ENCODE measurements at regions not wholly inside any gene's neighbourhood (a gene's known extent, or its start where the extent isn't known, plus 50 kb on each side); places are given as distances from the start of the nearest gene placed in this dataset.

GRCh38 chr17:51526507-51526906 lies 266.2 kb downstream of the UTP18 start:
- no peaks in the 10 kb centered on the region for H3K36me3 Mint-ChIP-seq

GRCh38 chr17:51527225-51527982 lies 267.1 kb downstream of the UTP18 start:
- peak overlapping the region in 1 of 3 donors; percentile 7 for H3K27ac Mint-ChIP-seq
- peaks cover 16% of the 10 kb centered on the region for H3K27me3 Mint-ChIP-seq

More at GRCh38 chr17:51526507-51526906, 266.2 kb downstream of the UTP18 start:
- Mint-ChIP-seq H3K27me3 (peaks cover 20% of the 10 kb centered on the region), H3K4me3 (no peak overlapping the region), H3K27ac (no peak overlapping the region), H3K9me3 (peaks cover 0 to 6% (median 1%) of the 10 kb centered on the region in 7 donors), H3K4me1 (no peaks in the 10 kb centered on the region)
- H3K9me3 ChIP-seq (ENCODE audit: control insufficient read depth in 2 of 2, low read length in 2 of 2), result peaks cover 0 to 5% of the 10 kb centered on the region in 2 experiments
- H3K27me3 ChIP-seq (ENCODE audit: control insufficient read depth, insufficient read depth, low read length), result peaks cover 9% of the 10 kb centered on the region
- H3K4me1 ChIP-seq (ENCODE audit: control insufficient read depth, insufficient read depth, low read length, poor library complexity, severe bottlenecking), result no peaks in the 10 kb centered on the region
- H3K27ac ChIP-seq (ENCODE audit: insufficient read depth, low read length, poor library complexity, severe bottlenecking), result no peak overlapping the region
- ATAC-seq (ENCODE audit: low read depth in 2 of 2) (no peak), DNase-seq (no peak)
- H3K4me3 ChIP-seq (ENCODE audit: low read depth, low read length), result no peak overlapping the region
- H3K36me3 ChIP-seq (ENCODE audit: control insufficient read depth, insufficient read depth, low read length), result no peaks in the 10 kb centered on the region

GRCh38 chr17:51528111-51528510 lies 267.8 kb downstream of the UTP18 start:
- H3K9me3 ChIP-seq (ENCODE audit: control insufficient read depth in 2 of 2, low read length in 2 of 2), result peaks cover 0 to 5% of the 10 kb centered on the region in 2 experiments
- no peak overlapping the region for H3K4me3 Mint-ChIP-seq
- peaks cover 16% of the 10 kb centered on the region for H3K27me3 Mint-ChIP-seq
- H3K4me3 ChIP-seq (ENCODE audit: low read depth, low read length), result no peak overlapping the region
- no peak for DNase-seq
- H3K36me3 Mint-ChIP-seq, result no peaks in the 10 kb centered on the region
- H3K36me3 ChIP-seq (ENCODE audit: control insufficient read depth, insufficient read depth, low read length), result no peaks in the 10 kb centered on the region
- ATAC-seq (ENCODE audit: low read depth in 2 of 2), result no peak
- H3K4me1 ChIP-seq (ENCODE audit: control insufficient read depth, insufficient read depth, low read length, poor library complexity, severe bottlenecking), result no peaks in the 10 kb centered on the region
- peaks cover 0 to 6% (median 0%) of the 10 kb centered on the region in 7 donors for H3K9me3 Mint-ChIP-seq
- no peaks in the 10 kb centered on the region for H3K4me1 Mint-ChIP-seq
- peaks cover 7% of the 10 kb centered on the region for H3K27me3 ChIP-seq (ENCODE audit: control insufficient read depth, insufficient read depth, low read length)
- H3K27ac ChIP-seq (ENCODE audit: insufficient read depth, low read length, poor library complexity, severe bottlenecking), result no peak overlapping the region
- no peak overlapping the region for H3K27ac Mint-ChIP-seq

More at GRCh38 chr17:51527225-51527982, 267.1 kb downstream of the UTP18 start:
- Histone ChIP-seq H3K4me1 (ENCODE audit: control insufficient read depth, insufficient read depth, low read length, poor library complexity, severe bottlenecking) (no peaks in the 10 kb centered on the region), H3K9me3 (ENCODE audit: control insufficient read depth in 2 of 2, low read length in 2 of 2) (peaks cover 0 to 5% of the 10 kb centered on the region in 2 experiments), H3K4me3 (ENCODE audit: low read depth, low read length) (no peak overlapping the region), H3K36me3 (ENCODE audit: control insufficient read depth, insufficient read depth, low read length) (no peaks in the 10 kb centered on the region), H3K27ac (ENCODE audit: insufficient read depth, low read length, poor library complexity, severe bottlenecking) (no peak overlapping the region), H3K27me3 (ENCODE audit: control insufficient read depth, insufficient read depth, low read length) (peaks cover 9% of the 10 kb centered on the region)
- H3K4me1 Mint-ChIP-seq, result no peaks in the 10 kb centered on the region
- no peaks in the 10 kb centered on the region for H3K36me3 Mint-ChIP-seq
- DNase-seq (no peak), ATAC-seq (ENCODE audit: low read depth in 2 of 2) (no peak)
- no peak overlapping the region for H3K4me3 Mint-ChIP-seq
- H3K9me3 Mint-ChIP-seq, result peaks cover 0 to 6% (median 0%) of the 10 kb centered on the region in 7 donors

- no peaks in the 10 kb centered on the region for H3K9me3 ChIP-seq (ENCODE audit: control insufficient read depth in 2 of 2, low read length in 2 of 2)
- DNase-seq (no peak), ATAC-seq (ENCODE audit: low read depth in 2 of 2) (no peak)
- no peaks in the 10 kb centered on the region for H3K9me3 Mint-ChIP-seq
- H3K36me3 ChIP-seq (ENCODE audit: control insufficient read depth, insufficient read depth, low read length), result no peaks in the 10 kb centered on the region
- no peak overlapping the region for H3K27ac Mint-ChIP-seq
- H3K27me3 Mint-ChIP-seq, result peaks cover 5% of the 10 kb centered on the region
- H3K27ac ChIP-seq (ENCODE audit: insufficient read depth, low read length, poor library complexity, severe bottlenecking), result no peak overlapping the region
- H3K27me3 ChIP-seq (ENCODE audit: control insufficient read depth, insufficient read depth, low read length), result peaks cover 4% of the 10 kb centered on the region
- H3K4me3 Mint-ChIP-seq, result no peak overlapping the region
- H3K4me1 ChIP-seq (ENCODE audit: control insufficient read depth, insufficient read depth, low read length, poor library complexity, severe bottlenecking), result no peaks in the 10 kb centered on the region
- no peaks in the 10 kb centered on the region for H3K4me1 Mint-ChIP-seq
- H3K4me3 ChIP-seq (ENCODE audit: low read depth, low read length), result no peak overlapping the region
- no peaks in the 10 kb centered on the region for H3K36me3 Mint-ChIP-seq
Measured at GRCh38 chr17:51533219-51533618, 272.9 kb downstream of the UTP18 start.

- Mint-ChIP-seq H3K36me3 (no peaks in the 10 kb centered on the region), H3K27me3 (peaks cover 5% of the 10 kb centered on the region), H3K4me3 (no peak overlapping the region), H3K27ac (no peak overlapping the region), H3K4me1 (no peaks in the 10 kb centered on the region), H3K9me3 (no peaks in the 10 kb centered on the region)
- Histone ChIP-seq H3K27ac (ENCODE audit: insufficient read depth, low read length, poor library complexity, severe bottlenecking) (no peak overlapping the region), H3K9me3 (ENCODE audit: control insufficient read depth in 2 of 2, low read length in 2 of 2) (no peaks in the 10 kb centered on the region), H3K27me3 (ENCODE audit: control insufficient read depth, insufficient read depth, low read length) (peaks cover 4% of the 10 kb centered on the region), H3K4me1 (ENCODE audit: control insufficient read depth, insufficient read depth, low read length, poor library complexity, severe bottlenecking) (no peaks in the 10 kb centered on the region), H3K4me3 (ENCODE audit: low read depth, low read length) (no peak overlapping the region), H3K36me3 (ENCODE audit: control insufficient read depth, insufficient read depth, low read length) (no peaks in the 10 kb centered on the region)
- DNase-seq (no peak), ATAC-seq (ENCODE audit: low read depth in 2 of 2) (no peak)
Measured at GRCh38 chr17:51533821-51534220, 273.5 kb downstream of the UTP18 start.

GRCh38 chr17:51536627-51537026 lies 276.3 kb downstream of the UTP18 start:
- ATAC-seq (ENCODE audit: low read depth in 2 of 2), result no peak
- Histone ChIP-seq H3K27ac (ENCODE audit: insufficient read depth, low read length, poor library complexity, severe bottlenecking) (no peak overlapping the region), H3K27me3 (ENCODE audit: control insufficient read depth, insufficient read depth, low read length) (no peaks in the 10 kb centered on the region), H3K9me3 (ENCODE audit: control insufficient read depth in 2 of 2, low read length in 2 of 2) (no peaks in the 10 kb centered on the region), H3K4me3 (ENCODE audit: low read depth, low read length) (no peak overlapping the region), H3K4me1 (ENCODE audit: control insufficient read depth, insufficient read depth, low read length, poor library complexity, severe bottlenecking) (no peaks in the 10 kb centered on the region), H3K36me3 (ENCODE audit: control insufficient read depth, insufficient read depth, low read length) (no peaks in the 10 kb centered on the region)
- DNase-seq, result no peak
- peaks cover 0 to 6% (median 3%) of the 10 kb centered on the region in 4 donors for H3K4me1 Mint-ChIP-seq
- H3K9me3 Mint-ChIP-seq, result no peaks in the 10 kb centered on the region
- H3K4me3 Mint-ChIP-seq, result no peak overlapping the region
- no peaks in the 10 kb centered on the region for H3K36me3 Mint-ChIP-seq
- no peak overlapping the region for H3K27ac Mint-ChIP-seq
- H3K27me3 Mint-ChIP-seq, result peaks cover 5% of the 10 kb centered on the region

GRCh38 chr17:51537996-51538550 lies 277.7 kb downstream of the UTP18 start:
- DNase-seq (no peak), ATAC-seq (ENCODE audit: low read depth in 2 of 2) (no peak)
- no peaks in the 10 kb centered on the region for H3K27me3 ChIP-seq (ENCODE audit: control insufficient read depth, insufficient read depth, low read length)
- Mint-ChIP-seq H3K36me3 (no peaks in the 10 kb centered on the region), H3K27ac (no peak overlapping the region), H3K27me3 (peaks cover 5% of the 10 kb centered on the region), H3K4me3 (no peak overlapping the region), H3K4me1 (peaks cover 0 to 6% (median 3%) of the 10 kb centered on the region in 4 donors), H3K9me3 (no peaks in the 10 kb centered on the region)
- no peak overlapping the region for H3K27ac ChIP-seq (ENCODE audit: insufficient read depth, low read length, poor library complexity, severe bottlenecking)
- no peak overlapping the region for H3K4me3 ChIP-seq (ENCODE audit: low read depth, low read length)
- no peaks in the 10 kb centered on the region for H3K4me1 ChIP-seq (ENCODE audit: control insufficient read depth, insufficient read depth, low read length, poor library complexity, severe bottlenecking)
- H3K36me3 ChIP-seq (ENCODE audit: control insufficient read depth, insufficient read depth, low read length), result no peaks in the 10 kb centered on the region
- H3K9me3 ChIP-seq (ENCODE audit: control insufficient read depth in 2 of 2, low read length in 2 of 2), result no peaks in the 10 kb centered on the region

GRCh38 chr17:51540151-51540550 lies 279.8 kb downstream of the UTP18 start:
- Histone ChIP-seq H3K36me3 (ENCODE audit: control insufficient read depth, insufficient read depth, low read length) (no peaks in the 10 kb centered on the region), H3K4me3 (ENCODE audit: low read depth, low read length) (no peak overlapping the region), H3K27ac (ENCODE audit: insufficient read depth, low read length, poor library complexity, severe bottlenecking) (no peak overlapping the region), H3K4me1 (ENCODE audit: control insufficient read depth, insufficient read depth, low read length, poor library complexity, severe bottlenecking) (no peaks in the 10 kb centered on the region), H3K27me3 (ENCODE audit: control insufficient read depth, insufficient read depth, low read length) (no peaks in the 10 kb centered on the region), H3K9me3 (ENCODE audit: control insufficient read depth in 2 of 2, low read length in 2 of 2) (no peaks in the 10 kb centered on the region)
- Mint-ChIP-seq H3K27ac (peak overlapping the region in 2 of 3 donors; percentile 25 to 58), H3K27me3 (peaks cover 5% of the 10 kb centered on the region), H3K4me1 (peaks cover 0 to 6% (median 3%) of the 10 kb centered on the region in 4 donors), H3K4me3 (no peak overlapping the region), H3K9me3 (no peaks in the 10 kb centered on the region), H3K36me3 (no peaks in the 10 kb centered on the region)
- peak in 1 of 3 donors; percentile 57 for DNase-seq
- ATAC-seq (ENCODE audit: low read depth in 2 of 2), result no peak
